Mononuclear cell (primary cell): ENCODE measurements at regions not wholly inside any gene's neighbourhood (a gene's known extent, or its start where the extent isn't known, plus 50 kb on each side); places are given as distances from the start of the nearest gene placed in this dataset.

Source experiments
- H3K27me3 ChIP-seq: 2 replicates; pipeline ENCODE4 v1.6.0; 2011; ENCODE audit warnings: low read length, control low read depth; ENCODE audit not compliant: insufficient read depth
- H3K4me1 ChIP-seq: 2 replicates; pipeline ENCODE4 v1.5.1; 2011; ENCODE audit warnings: mild to moderate bottlenecking, low read length, control low read depth; ENCODE audit not compliant: insufficient read depth
- H3K4me3 ChIP-seq: 2 replicates; pipeline ENCODE4 v1.5.1; 2011; ENCODE audit warnings: mild to moderate bottlenecking, low read length, moderate library complexity
- H3K9me3 ChIP-seq: 2 replicates; pipeline ENCODE4 v1.5.1; 2011; ENCODE audit warnings: low read depth, mild to moderate bottlenecking, control low read depth, low read length

- no peaks in the 10 kb centered on the region for H3K9me3 ChIP-seq
- peaks cover 36% of the 10 kb centered on the region for H3K27me3 ChIP-seq
- no peak overlapping the region for H3K4me3 ChIP-seq
- H3K4me1 ChIP-seq: no peaks in the 10 kb centered on the region
Observed at GRCh38 chr11:43545610-43546009, 134.9 kb upstream of the HSD17B12 start.

GRCh38 chr11:43546561-43547429 is 133.7 kb upstream of the HSD17B12 start:
- Histone ChIP-seq H3K9me3 (no peaks in the 10 kb centered on the region), H3K4me1 (no peaks in the 10 kb centered on the region), H3K4me3 (no peak overlapping the region), H3K27me3 (peaks cover 39% of the 10 kb centered on the region)

GRCh38 chr11:43547430-43547831 is 133.1 kb upstream of the HSD17B12 start:
- Histone ChIP-seq H3K4me3 (no peak overlapping the region), H3K27me3 (peaks cover 39% of the 10 kb centered on the region), H3K4me1 (no peaks in the 10 kb centered on the region), H3K9me3 (no peaks in the 10 kb centered on the region)

GRCh38 chr11:43547889-43548381 is 132.6 kb upstream of the HSD17B12 start:
- no peaks in the 10 kb centered on the region for H3K9me3 ChIP-seq
- peaks cover 39% of the 10 kb centered on the region for H3K27me3 ChIP-seq
- H3K4me3 ChIP-seq: no peak overlapping the region
- no peaks in the 10 kb centered on the region for H3K4me1 ChIP-seq

- Histone ChIP-seq H3K9me3 (no peaks in the 10 kb centered on the region), H3K4me3 (no peak overlapping the region), H3K27me3 (peaks cover 43% of the 10 kb centered on the region), H3K4me1 (no peaks in the 10 kb centered on the region)
Observed at GRCh38 chr11:43548916-43549315, 131.6 kb upstream of the HSD17B12 start.

GRCh38 chr11:43549624-43550023 is 130.9 kb upstream of the HSD17B12 start:
- Histone ChIP-seq H3K4me1 (no peaks in the 10 kb centered on the region), H3K9me3 (no peaks in the 10 kb centered on the region), H3K4me3 (no peak overlapping the region), H3K27me3 (peaks cover 50% of the 10 kb centered on the region)

- H3K9me3 ChIP-seq: no peaks in the 10 kb centered on the region
- no peak overlapping the region for H3K4me3 ChIP-seq
- H3K4me1 ChIP-seq: no peaks in the 10 kb centered on the region
- peaks cover 61% of the 10 kb centered on the region for H3K27me3 ChIP-seq
Observed at GRCh38 chr11:43550714-43551113, 129.8 kb upstream of the HSD17B12 start.

GRCh38 chr11:43554148-43554473 is 126.4 kb upstream of the HSD17B12 start:
- peaks cover 69% of the 10 kb centered on the region for H3K27me3 ChIP-seq
- no peak overlapping the region for H3K4me3 ChIP-seq

GRCh38 chr11:43555186-43555585 is 125.4 kb upstream of the HSD17B12 start:
- peaks cover 67% of the 10 kb centered on the region for H3K27me3 ChIP-seq
- H3K4me1 ChIP-seq: no peaks in the 10 kb centered on the region
- no peak overlapping the region for H3K4me3 ChIP-seq
- no peaks in the 10 kb centered on the region for H3K9me3 ChIP-seq

More at GRCh38 chr11:43554148-43554473, 126.4 kb upstream of the HSD17B12 start:
- Histone ChIP-seq H3K4me1 (no peaks in the 10 kb centered on the region), H3K9me3 (no peaks in the 10 kb centered on the region)

GRCh38 chr11:43555816-43556611 is 124.5 kb upstream of the HSD17B12 start:
- Histone ChIP-seq H3K4me3 (no peak overlapping the region), H3K9me3 (no peaks in the 10 kb centered on the region), H3K27me3 (peaks cover 65% of the 10 kb centered on the region), H3K4me1 (no peaks in the 10 kb centered on the region)

GRCh38 chr11:43556612-43557375 is 123.7 kb upstream of the HSD17B12 start:
- H3K4me1 ChIP-seq: no peaks in the 10 kb centered on the region

GRCh38 chr11:43557553-43558110 is 122.9 kb upstream of the HSD17B12 start:
- Histone ChIP-seq H3K27me3 (peaks cover 65% of the 10 kb centered on the region), H3K9me3 (no peaks in the 10 kb centered on the region), H3K4me3 (no peak overlapping the region), H3K4me1 (no peaks in the 10 kb centered on the region)

More at GRCh38 chr11:43556612-43557375, 123.7 kb upstream of the HSD17B12 start:
- H3K4me3 ChIP-seq: no peak overlapping the region
- H3K27me3 ChIP-seq: peaks cover 65% of the 10 kb centered on the region
- no peaks in the 10 kb centered on the region for H3K9me3 ChIP-seq

- H3K9me3 ChIP-seq: no peaks in the 10 kb centered on the region
- H3K4me3 ChIP-seq: no peak overlapping the region
- H3K4me1 ChIP-seq: no peaks in the 10 kb centered on the region
- peaks cover 63% of the 10 kb centered on the region for H3K27me3 ChIP-seq
Observed at GRCh38 chr11:43558146-43558545, 122.4 kb upstream of the HSD17B12 start.

GRCh38 chr11:43558556-43559127 is 121.9 kb upstream of the HSD17B12 start:
- peaks cover 58% of the 10 kb centered on the region for H3K27me3 ChIP-seq
- H3K4me3 ChIP-seq: no peak overlapping the region
- H3K9me3 ChIP-seq: no peaks in the 10 kb centered on the region
- no peaks in the 10 kb centered on the region for H3K4me1 ChIP-seq
